CD4-positive, alpha-beta T cell (primary cell): ENCODE measurements at regions not wholly inside any gene's neighbourhood (a gene's known extent, or its start where the extent isn't known, plus 50 kb on each side); places are given as distances from the start of the nearest gene placed in this dataset.

Experiments used
- ATAC-seq: fragments of 200-7000 bp; cut with Tn5 transposase; one replicate; pipeline ENCODE4 v1.10.0; 2022; ENCODE audit warnings: mild to moderate bottlenecking; ENCODE audit not compliant: poor library complexity
- CTCF ChIA-PET: fragments of 350-600 bp; sonication (Branson Sonifier 250); formaldehyde crosslinking; loops from one replicate; lab custom pipeline; 2021; ENCODE audit warnings: antibody characterized with exemption, inconsistent platforms; lab: Charles Lee
- POLR2A ChIA-PET: fragments of 350-600 bp; sonication (Branson Sonifier 250); formaldehyde crosslinking; loops from one replicate; lab custom pipeline; 2021; ENCODE audit warnings: antibody characterized with exemption, inconsistent platforms; lab: Charles Lee
- DNase-seq, 14 experiments: peaks; one replicate each; pipeline ENCODE4 v3.0.0-alpha.2; 2013 to 2020; ENCODE audit warnings: mixed read lengths in 2 of 14
- H3K27ac ChIP-seq, 2 donors: one replicate each; pipeline versions ENCODE4 v1.5.1 to v1.7.0; 2013; ENCODE audit warnings: low read length in 2 of 2, low read depth in 1 of 2, mild to moderate bottlenecking in 1 of 2
- H3K27me3 ChIP-seq, 2 experiments: 1 replicate in 1 of 2; 2 replicates in 1 of 2; pipeline versions ENCODE4 v1.6.1 to v1.7.0; 2013; ENCODE audit warnings: low read length in 2 of 2, control low read depth in 1 of 2, mild to moderate bottlenecking in 1 of 2, moderate library complexity in 1 of 2; ENCODE audit not compliant: insufficient read depth in 2 of 2, control insufficient read depth in 1 of 2
- H3K36me3 ChIP-seq: one replicate; pipeline ENCODE4 v1.6.1; 2013; ENCODE audit warnings: low read length, control low read depth; ENCODE audit not compliant: insufficient read depth
- H3K4me1 ChIP-seq: one replicate; pipeline ENCODE4 v1.6.1; 2013; ENCODE audit warnings: low read length, control low read depth; ENCODE audit not compliant: insufficient read depth
- H3K4me3 ChIP-seq: one replicate; pipeline ENCODE4 v1.5.1; 2013; ENCODE audit warnings: mild to moderate bottlenecking, low read length, moderate library complexity
- H3K9me3 ChIP-seq, 2 experiments: 1 replicate in 1 of 2; 2 replicates in 1 of 2; pipeline versions ENCODE4 v1.6.1 to v1.7.0; 2013; ENCODE audit warnings: low read length in 2 of 2, mild to moderate bottlenecking in 2 of 2, control low read depth in 1 of 2, moderate library complexity in 1 of 2; ENCODE audit not compliant: control insufficient read depth in 1 of 2, insufficient read depth in 1 of 2
- H3K27ac Mint-ChIP-seq: one replicate; pipeline ENCODE4 v1.8.0; 2020; ENCODE audit warnings: mixed read lengths
- H3K27me3 Mint-ChIP-seq: one replicate; pipeline ENCODE4 v1.8.0; 2021; ENCODE audit warnings: mixed read lengths
- H3K36me3 Mint-ChIP-seq: one replicate; pipeline ENCODE4 v1.8.0; 2021; ENCODE audit warnings: low read depth, mixed read lengths
- H3K4me1 Mint-ChIP-seq: one replicate; pipeline ENCODE4 v1.8.0; 2021; ENCODE audit warnings: low read depth, mixed read lengths
- H3K4me3 Mint-ChIP-seq: one replicate; pipeline ENCODE4 v1.8.0; 2020; ENCODE audit warnings: mild to moderate bottlenecking, mixed read lengths
- H3K9me3 Mint-ChIP-seq: one replicate; pipeline ENCODE4 v1.8.0; 2020; ENCODE audit warnings: mixed read lengths
- intact Hi-C, 2 experiments: fragments of 100-400 bp; cut with DNase I in 1 of 2; cut with micrococcal nuclease in 1 of 2; formaldehyde crosslinking; loops; one replicate each; pipeline versions ENCODE4 v1.15.1 to v1.9.0; 2023 to 2025; cut with DNase I, micrococcal nuclease
- TF ChIP-seq, protein P1 (sequence below): fragments of 200-600 bp; IDR thresholded peaks from one replicate; pipeline ENCODE4 v1.8.0; 2022; ENCODE audit warnings: antibody characterized with exemption, mild to moderate bottlenecking

DNA sequence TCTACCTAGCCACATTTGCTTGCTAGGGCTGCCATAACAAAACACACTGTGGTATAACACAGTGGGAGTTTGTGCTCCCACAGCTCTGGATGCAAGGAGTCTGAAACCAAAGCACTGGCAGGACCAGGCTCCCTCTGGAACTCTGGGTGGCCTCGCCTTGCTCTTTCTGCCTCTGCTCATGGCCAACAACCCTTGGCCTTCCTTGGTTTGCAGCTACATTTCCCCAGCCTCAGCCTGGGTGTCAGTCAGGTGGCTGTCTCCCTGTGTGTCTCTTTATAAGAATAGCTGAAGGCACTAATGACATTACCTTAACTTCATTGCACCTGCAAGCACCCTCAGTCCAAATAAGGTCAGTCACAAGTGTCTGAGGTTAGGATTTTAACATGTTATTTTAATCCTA, 101.0 kb upstream of the IRX2 start:
- ATAC-seq: no peak
- Mint-ChIP-seq H3K36me3 (no peaks in the 10 kb centered on the region), H3K27me3 (no peaks in the 10 kb centered on the region), H3K4me1 (no peaks in the 10 kb centered on the region), H3K4me3 (no peak overlapping the region), H3K9me3 (no peaks in the 10 kb centered on the region), H3K27ac (no peak overlapping the region)
- H3K36me3 ChIP-seq: no peaks in the 10 kb centered on the region
- TF ChIP-seq, protein P1, sequence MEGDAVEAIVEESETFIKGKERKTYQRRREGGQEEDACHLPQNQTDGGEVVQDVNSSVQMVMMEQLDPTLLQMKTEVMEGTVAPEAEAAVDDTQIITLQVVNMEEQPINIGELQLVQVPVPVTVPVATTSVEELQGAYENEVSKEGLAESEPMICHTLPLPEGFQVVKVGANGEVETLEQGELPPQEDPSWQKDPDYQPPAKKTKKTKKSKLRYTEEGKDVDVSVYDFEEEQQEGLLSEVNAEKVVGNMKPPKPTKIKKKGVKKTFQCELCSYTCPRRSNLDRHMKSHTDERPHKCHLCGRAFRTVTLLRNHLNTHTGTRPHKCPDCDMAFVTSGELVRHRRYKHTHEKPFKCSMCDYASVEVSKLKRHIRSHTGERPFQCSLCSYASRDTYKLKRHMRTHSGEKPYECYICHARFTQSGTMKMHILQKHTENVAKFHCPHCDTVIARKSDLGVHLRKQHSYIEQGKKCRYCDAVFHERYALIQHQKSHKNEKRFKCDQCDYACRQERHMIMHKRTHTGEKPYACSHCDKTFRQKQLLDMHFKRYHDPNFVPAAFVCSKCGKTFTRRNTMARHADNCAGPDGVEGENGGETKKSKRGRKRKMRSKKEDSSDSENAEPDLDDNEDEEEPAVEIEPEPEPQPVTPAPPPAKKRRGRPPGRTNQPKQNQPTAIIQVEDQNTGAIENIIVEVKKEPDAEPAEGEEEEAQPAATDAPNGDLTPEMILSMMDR: no peak
- H3K4me1 ChIP-seq: no peaks in the 10 kb centered on the region
- no peaks in the 10 kb centered on the region for H3K27me3 ChIP-seq
- no peak overlapping the region for H3K4me3 ChIP-seq
- ChIA-PET CTCF (no interaction called here), POLR2A (no interaction called here)
- intact Hi-C loops: no loop called here
- no peak overlapping the region for H3K27ac ChIP-seq
- H3K9me3 ChIP-seq: peaks cover 0 to 10% of the 10 kb centered on the region in 2 experiments
- DNase-seq: no peak

- Histone ChIP-seq H3K27ac (no peak overlapping the region), H3K9me3 (peaks cover 0 to 10% of the 10 kb centered on the region in 2 experiments), H3K4me3 (no peak overlapping the region), H3K27me3 (no peaks in the 10 kb centered on the region), H3K4me1 (no peaks in the 10 kb centered on the region), H3K36me3 (no peaks in the 10 kb centered on the region)
- TF ChIP-seq, protein P1: no peak
- no peak for DNase-seq
- no peaks in the 10 kb centered on the region for H3K4me1 Mint-ChIP-seq
- no peaks in the 10 kb centered on the region for H3K9me3 Mint-ChIP-seq
- no peak overlapping the region for H3K4me3 Mint-ChIP-seq
- no peak overlapping the region for H3K27ac Mint-ChIP-seq
- no peaks in the 10 kb centered on the region for H3K36me3 Mint-ChIP-seq
- POLR2A ChIA-PET: no interaction called here
- CTCF ChIA-PET: no interaction called here
- intact Hi-C loops: no loop called here
- no peak for ATAC-seq
- no peaks in the 10 kb centered on the region for H3K27me3 Mint-ChIP-seq
Measured at GRCh38 chr5:2851895-2852294, 100.4 kb upstream of the IRX2 start.

DNA sequence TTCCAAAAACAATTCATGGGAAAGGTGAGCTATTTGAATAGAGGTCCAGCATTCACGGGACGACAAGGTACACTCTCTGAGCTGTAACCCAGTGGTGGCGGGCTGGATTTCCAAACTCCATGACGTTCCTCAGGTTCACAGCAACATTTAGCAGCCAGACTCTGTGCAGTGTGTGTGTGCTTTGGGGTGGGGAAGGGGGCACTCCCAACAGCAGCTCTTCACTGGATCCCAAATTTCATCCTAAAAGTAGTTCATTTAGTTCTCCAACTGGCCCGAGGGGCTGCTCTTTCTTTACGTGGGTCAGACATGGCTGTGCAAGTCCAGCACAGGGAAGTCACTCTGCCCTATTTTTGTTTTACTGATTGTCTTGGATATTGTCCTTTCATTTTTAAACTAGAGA, 98.0 kb upstream of the IRX2 start:
- Mint-ChIP-seq H3K9me3 (no peaks in the 10 kb centered on the region), H3K4me1 (no peaks in the 10 kb centered on the region), H3K27ac (no peak overlapping the region), H3K4me3 (no peak overlapping the region), H3K36me3 (no peaks in the 10 kb centered on the region), H3K27me3 (no peaks in the 10 kb centered on the region)
- H3K4me1 ChIP-seq: no peaks in the 10 kb centered on the region
- H3K27ac ChIP-seq: no peak overlapping the region
- ATAC-seq (no peak), DNase-seq (no peak)
- POLR2A ChIA-PET: no interaction called here
- no peaks in the 10 kb centered on the region for H3K36me3 ChIP-seq
- CTCF ChIA-PET: no interaction called here
- peaks cover 0 to 7% of the 10 kb centered on the region in 2 experiments for H3K9me3 ChIP-seq
- H3K4me3 ChIP-seq: no peak overlapping the region
- TF ChIP-seq, protein P1: no peak
- intact Hi-C loops: no loop called here
- H3K27me3 ChIP-seq: no peaks in the 10 kb centered on the region
